Activated CD8-positive, alpha-beta T cell treated with anti-CD3 and anti-CD28 coated beads for 36 hours (primary cell): ENCODE measurements at regions not wholly inside any gene's neighbourhood (a gene's known extent, or its start where the extent isn't known, plus 50 kb on each side); places are given as distances from the start of the nearest gene placed in this dataset.

Experiments
- ATAC-seq: fragments of 200-7000 bp; cut with Tn5 transposase; one replicate; pipeline ENCODE4 v1.10.0; 2021; ENCODE audit warnings: mild to moderate bottlenecking, moderate library complexity
- CTCF ChIA-PET: fragments of 350-600 bp; sonication (Branson Sonifier 250); formaldehyde crosslinking; loops from one replicate; lab custom pipeline; 2021; ENCODE audit warnings: antibody characterized with exemption; lab: Charles Lee
- POLR2A ChIA-PET: fragments of 350-600 bp; sonication (Branson Sonifier 250); formaldehyde crosslinking; loops from one replicate; lab custom pipeline; 2021; ENCODE audit warnings: antibody characterized with exemption; lab: Charles Lee
- DNase-seq: peaks from one replicate; pipeline ENCODE4 v3.0.0-alpha.2; 2020
- H3K27ac Mint-ChIP-seq: one replicate; pipeline ENCODE4 v1.8.0; 2021; ENCODE audit warnings: mild to moderate bottlenecking, mixed read lengths
- H3K27me3 Mint-ChIP-seq: one replicate; pipeline ENCODE4 v1.8.0; 2021; ENCODE audit warnings: mixed read lengths
- H3K36me3 Mint-ChIP-seq: one replicate; pipeline ENCODE4 v1.8.0; 2021; ENCODE audit warnings: low read depth, mixed read lengths
- H3K4me1 Mint-ChIP-seq: one replicate; pipeline ENCODE4 v1.8.0; 2021; ENCODE audit warnings: low read depth, mixed read lengths
- H3K4me3 Mint-ChIP-seq: one replicate; pipeline ENCODE4 v1.8.0; 2021; ENCODE audit warnings: mild to moderate bottlenecking, moderate library complexity, mixed read lengths
- H3K9me3 Mint-ChIP-seq: one replicate; pipeline ENCODE4 v1.8.0; 2021; ENCODE audit warnings: mixed read lengths
- CTCF ChIP-seq: fragments of 200-600 bp; IDR thresholded peaks from one replicate; pipeline ENCODE4 v1.8.0; 2022; ENCODE audit warnings: antibody characterized with exemption, mild to moderate bottlenecking
- intact Hi-C: fragments of 100-400 bp; cut with micrococcal nuclease; formaldehyde crosslinking; loops from one replicate; pipeline ENCODE4 v1.10.0; 2022

GRCh38 chr18:78804206-78805030 lies 175.2 kb upstream of the SALL3 start:
- Mint-ChIP-seq H3K36me3 (no peaks in the 10 kb centered on the region), H3K4me3 (no peak overlapping the region), H3K27me3 (no peaks in the 10 kb centered on the region), H3K9me3 (no peaks in the 10 kb centered on the region), H3K27ac (no peak overlapping the region), H3K4me1 (no peaks in the 10 kb centered on the region)
- no peak for TF ChIP-seq CTCF
- CTCF ChIA-PET: no interaction called here
- DNase-seq: no peak
- no peak for ATAC-seq
- intact Hi-C loops: no loop called here
- POLR2A ChIA-PET: no interaction called here

- DNase-seq (no peak), ATAC-seq (no peak)
- no peak overlapping the region for H3K4me3 Mint-ChIP-seq
- POLR2A ChIA-PET: no interaction called here
- no peaks in the 10 kb centered on the region for H3K36me3 Mint-ChIP-seq
- no peaks in the 10 kb centered on the region for H3K4me1 Mint-ChIP-seq
- H3K9me3 Mint-ChIP-seq: peaks cover 5% of the 10 kb centered on the region
- no peaks in the 10 kb centered on the region for H3K27me3 Mint-ChIP-seq
- no peak overlapping the region for H3K27ac Mint-ChIP-seq
- intact Hi-C loops: no loop called here
- no peak for TF ChIP-seq CTCF
- CTCF ChIA-PET: no interaction called here
Observed at GRCh38 chr18:78805840-78806239, 173.8 kb upstream of the SALL3 start.

- H3K36me3 Mint-ChIP-seq: no peaks in the 10 kb centered on the region
- TF ChIP-seq CTCF: no peak
- H3K27ac Mint-ChIP-seq: no peak overlapping the region
- no peak overlapping the region for H3K4me3 Mint-ChIP-seq
- H3K4me1 Mint-ChIP-seq: no peaks in the 10 kb centered on the region
- ATAC-seq: no peak
- DNase-seq: no peak
- intact Hi-C loops: no loop called here
- no peaks in the 10 kb centered on the region for H3K27me3 Mint-ChIP-seq
- ChIA-PET CTCF (no interaction called here), POLR2A (no interaction called here)
- H3K9me3 Mint-ChIP-seq: peaks cover 5% of the 10 kb centered on the region
Observed at GRCh38 chr18:78807668-78808067, 171.9 kb upstream of the SALL3 start.

- ChIA-PET CTCF (no interaction called here), POLR2A (no interaction called here)
- H3K4me3 Mint-ChIP-seq: no peak overlapping the region
- H3K36me3 Mint-ChIP-seq: no peaks in the 10 kb centered on the region
- ATAC-seq (no peak), DNase-seq (no peak)
- H3K9me3 Mint-ChIP-seq: peaks cover 5% of the 10 kb centered on the region
- intact Hi-C loops: no loop called here
- H3K27ac Mint-ChIP-seq: no peak overlapping the region
- TF ChIP-seq CTCF: no peak
- no peaks in the 10 kb centered on the region for H3K4me1 Mint-ChIP-seq
- peaks cover 4% of the 10 kb centered on the region for H3K27me3 Mint-ChIP-seq
Observed at GRCh38 chr18:78809845-78810244, 169.8 kb upstream of the SALL3 start.

- TF ChIP-seq CTCF: no peak
- Mint-ChIP-seq H3K9me3 (peaks cover 5% of the 10 kb centered on the region), H3K4me3 (no peak overlapping the region), H3K36me3 (no peaks in the 10 kb centered on the region), H3K27ac (no peak overlapping the region), H3K4me1 (no peaks in the 10 kb centered on the region), H3K27me3 (peaks cover 8% of the 10 kb centered on the region)
- no peak for DNase-seq
- intact Hi-C loops: no loop called here
- ChIA-PET POLR2A (no interaction called here), CTCF (no interaction called here)
- ATAC-seq: no peak
Observed at GRCh38 chr18:78810706-78811105, 168.9 kb upstream of the SALL3 start.
